ENCODE measurements at regions not wholly inside any gene's neighbourhood (a gene's known extent, or its start where the extent isn't known, plus 50 kb on each side); places are given as distances from the start of the nearest gene placed in this dataset.

DNA sequence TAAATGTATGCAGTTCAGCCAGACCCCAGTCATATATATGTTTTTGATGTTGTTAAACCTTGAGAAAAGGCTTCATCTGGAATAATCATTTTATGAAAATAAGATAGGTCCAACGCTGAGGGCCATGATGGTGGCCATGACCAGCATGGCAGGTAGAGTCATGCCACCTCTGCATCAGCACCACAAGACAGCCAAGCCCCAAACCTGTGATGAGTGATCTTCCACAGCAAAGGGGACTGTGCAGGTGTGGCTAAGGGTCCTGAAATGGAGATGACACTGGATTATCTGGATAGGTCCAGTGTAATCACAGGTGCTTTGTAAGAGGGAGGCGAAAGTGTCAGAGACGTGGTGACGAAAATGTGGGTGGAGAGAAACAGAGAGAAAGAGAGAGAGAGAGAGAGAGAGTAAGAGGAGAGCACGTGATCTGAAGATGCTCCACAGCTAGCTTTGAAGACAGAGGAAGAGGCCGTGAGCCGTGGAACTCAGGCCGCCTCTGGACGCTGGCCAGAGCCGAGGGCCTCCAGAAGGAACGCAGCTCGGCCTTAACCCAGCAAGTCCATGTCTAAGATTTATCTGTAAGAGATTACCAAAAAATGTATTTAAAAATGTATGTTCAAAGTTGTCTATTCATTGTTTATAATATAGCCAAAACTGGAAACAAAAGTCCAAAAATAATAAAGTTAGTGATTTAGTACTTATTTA is 304.4 kb upstream of the SHH start:
- Histone ChIP-seq H3K9me2 (replicated peaks; ENCODE audit: control insufficient read depth, low read length) (no peaks in the 10 kb centered on the region), H3K4me1 (ENCODE audit: control insufficient read depth, low read length) (no peaks in the 10 kb centered on the region), H3K79me2 (ENCODE audit: control insufficient read depth, low read length) (no peaks in the 10 kb centered on the region), H3F3A (ENCODE audit: control insufficient read depth, insufficient read depth) (no peaks in the 10 kb centered on the region), H3K9me3 (ENCODE audit: control insufficient read depth, insufficient read depth, low read length) (no peaks in the 10 kb centered on the region), H3K36me3 (ENCODE audit: control insufficient read depth, low read length) (no peaks in the 10 kb centered on the region), H4K20me1 (ENCODE audit: control insufficient read depth, insufficient read depth, low read depth, low read length) (no peaks in the 10 kb centered on the region), H3K27ac (ENCODE audit: low read depth, low read length) (no peak overlapping the region), H3K4me2 (ENCODE audit: low read length) (no peak overlapping the region), H3K27me3 (ENCODE audit: control insufficient read depth, low read length) (no peaks in the 10 kb centered on the region), H3K4me3 (ENCODE audit: low read length) (no peak overlapping the region)
- TF ChIP-seq, protein P1, sequence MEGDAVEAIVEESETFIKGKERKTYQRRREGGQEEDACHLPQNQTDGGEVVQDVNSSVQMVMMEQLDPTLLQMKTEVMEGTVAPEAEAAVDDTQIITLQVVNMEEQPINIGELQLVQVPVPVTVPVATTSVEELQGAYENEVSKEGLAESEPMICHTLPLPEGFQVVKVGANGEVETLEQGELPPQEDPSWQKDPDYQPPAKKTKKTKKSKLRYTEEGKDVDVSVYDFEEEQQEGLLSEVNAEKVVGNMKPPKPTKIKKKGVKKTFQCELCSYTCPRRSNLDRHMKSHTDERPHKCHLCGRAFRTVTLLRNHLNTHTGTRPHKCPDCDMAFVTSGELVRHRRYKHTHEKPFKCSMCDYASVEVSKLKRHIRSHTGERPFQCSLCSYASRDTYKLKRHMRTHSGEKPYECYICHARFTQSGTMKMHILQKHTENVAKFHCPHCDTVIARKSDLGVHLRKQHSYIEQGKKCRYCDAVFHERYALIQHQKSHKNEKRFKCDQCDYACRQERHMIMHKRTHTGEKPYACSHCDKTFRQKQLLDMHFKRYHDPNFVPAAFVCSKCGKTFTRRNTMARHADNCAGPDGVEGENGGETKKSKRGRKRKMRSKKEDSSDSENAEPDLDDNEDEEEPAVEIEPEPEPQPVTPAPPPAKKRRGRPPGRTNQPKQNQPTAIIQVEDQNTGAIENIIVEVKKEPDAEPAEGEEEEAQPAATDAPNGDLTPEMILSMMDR (IDR thresholded peaks at IDR 0.05; ENCODE audit: low read depth, low read length, poor library complexity, severe bottlenecking) = no peak
- TF ChIP-seq EZH2phosphoT487 (IDR thresholded peaks at IDR 0.05; ENCODE audit: borderline replicate concordance, low read length) = no peak

DNA sequence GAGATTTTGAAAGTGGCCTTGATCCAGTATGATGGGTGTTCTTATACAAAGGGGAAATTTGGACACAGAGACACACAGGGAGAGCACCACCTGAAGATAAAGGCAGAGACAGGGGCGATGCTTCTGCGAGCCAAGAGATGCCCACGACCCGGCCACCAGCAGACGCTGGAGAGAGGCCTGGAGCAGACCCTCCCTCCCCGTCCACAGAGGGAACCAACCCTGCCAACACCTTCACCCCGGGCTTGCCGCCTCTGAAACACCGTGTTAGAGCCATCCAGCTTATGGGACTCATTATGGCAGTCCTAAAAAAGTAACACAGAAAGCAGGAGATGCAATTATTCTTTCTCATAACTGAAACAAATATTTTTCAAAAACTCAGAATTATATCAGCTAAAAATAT is 303.3 kb upstream of the SHH start:
- H3K79me2 ChIP-seq (ENCODE audit: control insufficient read depth, low read length) = no peaks in the 10 kb centered on the region
- no peaks in the 10 kb centered on the region for H3K27me3 ChIP-seq (ENCODE audit: control insufficient read depth, low read length)
- TF ChIP-seq, protein P1 (IDR thresholded peaks at IDR 0.05; ENCODE audit: low read depth, low read length, poor library complexity, severe bottlenecking) = no peak
- no peak for TF ChIP-seq EZH2phosphoT487 (IDR thresholded peaks at IDR 0.05; ENCODE audit: borderline replicate concordance, low read length)
- H3K27ac ChIP-seq (ENCODE audit: low read depth, low read length) = no peak overlapping the region
- no peaks in the 10 kb centered on the region for H3K9me3 ChIP-seq (ENCODE audit: control insufficient read depth, insufficient read depth, low read length)
- H3K4me3 ChIP-seq (ENCODE audit: low read length) = no peak overlapping the region
- no peaks in the 10 kb centered on the region for H3K9me2 ChIP-seq (replicated peaks; ENCODE audit: control insufficient read depth, low read length)
- no peaks in the 10 kb centered on the region for H3K36me3 ChIP-seq (ENCODE audit: control insufficient read depth, low read length)
- no peaks in the 10 kb centered on the region for H3K4me1 ChIP-seq (ENCODE audit: control insufficient read depth, low read length)
- no peaks in the 10 kb centered on the region for H3F3A ChIP-seq (ENCODE audit: control insufficient read depth, insufficient read depth)
- no peaks in the 10 kb centered on the region for H4K20me1 ChIP-seq (ENCODE audit: control insufficient read depth, insufficient read depth, low read depth, low read length)
- H3K4me2 ChIP-seq (ENCODE audit: low read length) = no peak overlapping the region

DNA sequence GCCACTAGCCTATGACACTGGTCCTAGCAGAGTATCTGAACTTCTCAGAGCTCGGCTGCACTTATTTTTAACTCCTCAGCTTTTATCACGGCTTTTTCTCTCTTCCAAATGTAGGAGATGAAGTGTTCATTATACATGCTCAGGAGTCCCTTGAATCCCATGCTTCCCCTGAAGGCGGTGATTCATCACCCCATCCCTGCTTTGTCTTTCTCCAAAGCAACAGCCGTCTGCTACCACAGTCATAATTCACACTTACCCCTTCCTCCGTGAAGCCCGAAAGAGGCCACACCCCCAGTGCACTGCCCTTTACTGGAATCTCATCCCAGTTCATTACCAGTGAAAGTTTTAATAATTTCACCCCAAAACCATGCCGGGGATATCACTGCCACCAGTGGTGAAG is 301.5 kb upstream of the SHH start:
- TF ChIP-seq, protein P1 (IDR thresholded peaks at IDR 0.05; ENCODE audit: low read depth, low read length, poor library complexity, severe bottlenecking) = no peak
- no peak for TF ChIP-seq EZH2phosphoT487 (IDR thresholded peaks at IDR 0.05; ENCODE audit: borderline replicate concordance, low read length)
- Histone ChIP-seq H3K4me3 (ENCODE audit: low read length) (no peak overlapping the region), H3K4me2 (ENCODE audit: low read length) (no peak overlapping the region), H3K9me3 (ENCODE audit: control insufficient read depth, insufficient read depth, low read length) (no peaks in the 10 kb centered on the region), H3K4me1 (ENCODE audit: control insufficient read depth, low read length) (no peaks in the 10 kb centered on the region), H3K27ac (ENCODE audit: low read depth, low read length) (no peak overlapping the region), H4K20me1 (ENCODE audit: control insufficient read depth, insufficient read depth, low read depth, low read length) (no peaks in the 10 kb centered on the region), H3K27me3 (ENCODE audit: control insufficient read depth, low read length) (no peaks in the 10 kb centered on the region), H3F3A (ENCODE audit: control insufficient read depth, insufficient read depth) (no peaks in the 10 kb centered on the region), H3K36me3 (ENCODE audit: control insufficient read depth, low read length) (no peaks in the 10 kb centered on the region), H3K9me2 (replicated peaks; ENCODE audit: control insufficient read depth, low read length) (no peaks in the 10 kb centered on the region), H3K79me2 (ENCODE audit: control insufficient read depth, low read length) (no peaks in the 10 kb centered on the region)

Measured in DOHH2 (cell line).